ENCODE measurements at regions not wholly inside any gene's neighbourhood (a gene's known extent, or its start where the extent isn't known, plus 50 kb on each side); places are given as distances from the start of the nearest gene placed in this dataset.
"Not testable (repeated sequence)": the region's sequence is repeated elsewhere in the genome, so short reads cannot be mapped to it uniquely, and the experiment has no call there.

GRCh38 chr3:8355346-8355745, 146.3 kb upstream of the LMCD1 start:
- no peak for TF ChIP-seq CTCF (IDR thresholded peaks at IDR 0.05)
- intact Hi-C loops (cut with DNase I) = no loop called here
- H3K36me3 ChIP-seq = no peaks in the 10 kb centered on the region
- FAIRE-seq (no peak), DNase-seq (no peak), ATAC-seq (no peak)
- no peaks in the 10 kb centered on the region for H3K4me1 ChIP-seq
- H3K4me3 ChIP-seq = no peak overlapping the region
- H3K27me3 ChIP-seq = no peaks in the 10 kb centered on the region
- 98 to 100% methylated on average over 1 of the region's 1 CpG for WGBS, 2 donors
- no peaks in the 10 kb centered on the region for H3K9me3 ChIP-seq
- no peak overlapping the region for H3K27ac ChIP-seq

DNA sequence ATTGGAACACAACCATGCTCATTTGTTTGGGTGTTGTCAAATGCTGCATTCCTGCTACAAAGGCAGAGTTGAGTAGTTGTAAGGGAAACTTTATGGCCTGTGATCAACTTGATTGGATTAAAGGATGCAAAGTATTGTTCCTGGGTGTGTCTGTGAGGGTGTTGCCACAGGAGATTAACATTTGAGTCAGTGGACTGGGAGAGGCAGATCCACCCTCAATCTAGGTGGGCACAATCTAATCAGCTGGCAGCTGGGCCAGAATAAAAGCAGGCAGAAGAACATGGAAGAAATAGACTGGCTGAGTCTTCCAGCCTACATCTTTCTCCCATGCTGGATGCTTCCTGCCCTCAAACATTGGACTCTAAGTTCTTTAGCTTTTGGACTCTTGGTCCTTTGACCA, 145.6 kb upstream of the LMCD1 start:
- H3K27ac ChIP-seq; H3K4me3 ChIP-seq; H3K27me3 ChIP-seq; H3K9me3 ChIP-seq; intact Hi-C loops (cut with DNase I); ATAC-seq; H3K4me1 ChIP-seq; H3K36me3 ChIP-seq; FAIRE-seq; DNase-seq: not testable (repeated sequence)

- H3K4me3 ChIP-seq = no peak overlapping the region
- no peaks in the 10 kb centered on the region for H3K36me3 ChIP-seq
- ATAC-seq = no peak
- no peak for FAIRE-seq
- no peak overlapping the region for H3K27ac ChIP-seq
- TF ChIP-seq CTCF (IDR thresholded peaks at IDR 0.05) = no peak
- no peaks in the 10 kb centered on the region for H3K4me1 ChIP-seq
- no peak for DNase-seq
- no peaks in the 10 kb centered on the region for H3K9me3 ChIP-seq
- no peaks in the 10 kb centered on the region for H3K27me3 ChIP-seq
- intact Hi-C loops (cut with DNase I) = no loop called here
- 71 to 90% methylated on average over 7 of the region's 7 CpGs for WGBS, 2 donors
These were observed 143.8 kb upstream of the LMCD1 start for GRCh38 chr3:8357859-8358258.

GRCh38 chr3:8359133-8359532, 142.5 kb upstream of the LMCD1 start:
- no peak for ATAC-seq

GRCh38 chr3:8363200-8363599, 138.4 kb upstream of the LMCD1 start:
- Histone ChIP-seq H3K9me3 (no peaks in the 10 kb centered on the region), H3K4me1 (peaks cover 0 to 3% (median 0%) of the 10 kb centered on the region in 3 donors), H3K4me3 (no peak overlapping the region), H3K27ac (no peak overlapping the region), H3K36me3 (no peaks in the 10 kb centered on the region), H3K27me3 (no peaks in the 10 kb centered on the region)
- ATAC-seq = no peak
- 80 to 94% methylated on average over 1 of the region's 1 CpG for WGBS, 2 donors
- FAIRE-seq = no peak
- intact Hi-C loops (cut with DNase I) = no loop called here
- no peak for TF ChIP-seq CTCF (IDR thresholded peaks at IDR 0.05)
- no peak for DNase-seq

More at GRCh38 chr3:8359133-8359532, 142.5 kb upstream of the LMCD1 start:
- Histone ChIP-seq H3K27me3 (no peaks in the 10 kb centered on the region), H3K36me3 (no peaks in the 10 kb centered on the region), H3K27ac (no peak overlapping the region), H3K9me3 (no peaks in the 10 kb centered on the region), H3K4me1 (no peaks in the 10 kb centered on the region), H3K4me3 (no peak overlapping the region)
- FAIRE-seq (no peak), DNase-seq (no peak)
- WGBS, 2 donors = 94 to 96% methylated on average over 1 of the region's 1 CpG
- intact Hi-C loops (cut with DNase I) = no loop called here
- no peak for TF ChIP-seq CTCF (IDR thresholded peaks at IDR 0.05)

DNA sequence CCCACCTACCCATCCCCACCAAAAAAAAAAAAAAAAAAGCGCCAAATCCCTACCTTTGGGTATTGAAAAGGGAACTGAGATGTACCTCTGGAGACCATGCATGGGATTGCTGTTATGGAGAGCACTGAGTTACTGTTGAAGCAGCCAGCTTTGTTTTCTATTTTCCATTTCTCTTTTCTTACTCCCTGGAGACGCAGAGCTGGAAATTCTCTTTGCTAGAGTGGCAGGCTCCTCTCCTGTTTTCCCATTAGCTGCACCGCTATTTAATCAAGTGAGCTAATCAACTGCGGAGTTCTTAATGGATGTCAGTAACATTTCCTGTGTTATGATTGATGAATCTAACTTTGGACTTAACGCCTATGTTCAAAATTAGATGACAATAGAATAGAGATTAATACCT, 136.1 kb upstream of the LMCD1 start:
- H3K36me3 ChIP-seq = no peaks in the 10 kb centered on the region
- TF ChIP-seq CTCF (IDR thresholded peaks at IDR 0.05) = no peak
- no peaks in the 10 kb centered on the region for H3K27me3 ChIP-seq
- H3K27ac ChIP-seq = no peak overlapping the region
- H3K9me3 ChIP-seq = no peaks in the 10 kb centered on the region
- peaks cover 0 to 3% (median 0%) of the 10 kb centered on the region in 3 donors for H3K4me1 ChIP-seq
- no peak overlapping the region for H3K4me3 ChIP-seq
- ATAC-seq (no peak), DNase-seq (no peak), FAIRE-seq (no peak)
- intact Hi-C loops (cut with DNase I) = no loop called here
- WGBS, 2 donors = 46 to 49% methylated on average over 5 of the region's 5 CpGs

All from pancreas (tissue), 10 donors.